OCI-LY1 (cell line): ENCODE measurements at regions not wholly inside any gene's neighbourhood (a gene's known extent, or its start where the extent isn't known, plus 50 kb on each side); places are given as distances from the start of the nearest gene placed in this dataset.

Experiments used
- H2AFZ ChIP-seq: fragments of 200-600 bp; sonication (generic), shearing (Covaris generic); 2 replicates; pipeline ENCODE4 v1.6.0; 2014; ENCODE audit warnings: antibody characterized with exemption, mild to moderate bottlenecking, low read length
- H3F3A ChIP-seq: fragments of 200-600 bp; sonication (generic), shearing (Covaris generic); 2 replicates; pipeline ENCODE4 v1.6.0; 2014; ENCODE audit warnings: mild to moderate bottlenecking, antibody characterized with exemption, low read length, moderate library complexity; ENCODE audit not compliant: insufficient read depth
- H3K27ac ChIP-seq: fragments of 200-600 bp; sonication (generic); 2 replicates; pipeline ENCODE4 v1.5.1; 2014; ENCODE audit warnings: low read length, mixed run types, mild to moderate bottlenecking, low read depth; ENCODE audit not compliant: poor library complexity, severe bottlenecking
- H3K27me3 ChIP-seq: fragments of 200-600 bp; sonication (generic); 2 replicates; pipeline ENCODE4 v1.6.0; 2014; ENCODE audit warnings: antibody characterized with exemption, mild to moderate bottlenecking, low read length, moderate library complexity; ENCODE audit not compliant: insufficient read depth
- H3K36me3 ChIP-seq: fragments of 200-600 bp; sonication (generic); 2 replicates; pipeline ENCODE4 v1.6.1; 2014; ENCODE audit warnings: mild to moderate bottlenecking, antibody characterized with exemption, low read length, moderate library complexity, mixed read lengths; ENCODE audit not compliant: insufficient read depth
- H3K4me1 ChIP-seq: fragments of 200-600 bp; sonication (generic); 2 replicates; pipeline ENCODE4 v1.5.1; 2014; ENCODE audit warnings: mild to moderate bottlenecking, low read length, moderate library complexity; ENCODE audit not compliant: insufficient read depth, severe bottlenecking
- H3K4me2 ChIP-seq: fragments of 200-600 bp; sonication (generic), shearing (Covaris generic); 2 replicates; pipeline ENCODE4 v1.6.1; 2014; ENCODE audit warnings: low read length
- H3K4me3 ChIP-seq: fragments of 200-600 bp; sonication (generic); 2 replicates; pipeline ENCODE4 v1.5.1; 2014; ENCODE audit warnings: low read length, low read depth, mild to moderate bottlenecking, mixed read lengths; ENCODE audit not compliant: poor library complexity, severe bottlenecking
- H3K79me2 ChIP-seq: fragments of 200-600 bp; shearing (Covaris generic); 2 replicates; pipeline ENCODE4 v1.6.1; 2016; ENCODE audit warnings: mixed run types, low read length, mixed read lengths; ENCODE audit not compliant: insufficient read depth
- H3K9ac ChIP-seq: fragments of 200-600 bp; sonication (generic), shearing (Covaris generic); 2 replicates; pipeline ENCODE4 v1.6.1; 2014; ENCODE audit warnings: mild to moderate bottlenecking, low read length, mixed read lengths
- H3K9me2 ChIP-seq: fragments of 200-600 bp; sonication (generic), shearing (Covaris generic); 2 replicates; pipeline ENCODE4 v1.6.1; 2014; ENCODE audit warnings: low read depth, mild to moderate bottlenecking, low read length, mixed read lengths
- H3K9me3 ChIP-seq: fragments of 200-600 bp; shearing (Covaris generic); 2 replicates; pipeline ENCODE4 v1.6.1; 2014; ENCODE audit warnings: low read length, mixed read lengths
- H4K20me1 ChIP-seq: fragments of 200-600 bp; sonication (generic), shearing (Covaris generic); 2 replicates; pipeline ENCODE4 v1.6.0; 2016; ENCODE audit warnings: mild to moderate bottlenecking, low read length; ENCODE audit not compliant: insufficient read depth
- CTCF ChIP-seq: fragments of 200-600 bp; sonication (generic), shearing (Covaris generic); IDR thresholded peaks from 2 replicates; pipeline ENCODE4 v1.5.1; 2017; ENCODE audit warnings: mild to moderate bottlenecking, antibody characterized with exemption, low read length, moderate library complexity, mixed read lengths
- EZH2 ChIP-seq: fragments of 200-600 bp; sonication (generic), shearing (Covaris generic); IDR thresholded peaks from 2 replicates; pipeline ENCODE4 v1.8.0; 2017; ENCODE audit warnings: borderline replicate concordance, mixed run types, mild to moderate bottlenecking, antibody characterized with exemption, low read length, moderate library complexity, mixed read lengths

- Histone ChIP-seq H3K4me3 (no peak overlapping the region), H3K79me2 (no peaks in the 10 kb centered on the region), H3K9me3 (no peaks in the 10 kb centered on the region), H2AFZ (no peak overlapping the region), H3K4me1 (no peaks in the 10 kb centered on the region), H3K36me3 (no peaks in the 10 kb centered on the region), H4K20me1 (no peaks in the 10 kb centered on the region), H3K27ac (no peak overlapping the region), H3K27me3 (peaks cover 4% of the 10 kb centered on the region; the same call in 1 of the 2 replicates), H3F3A (no peaks in the 10 kb centered on the region), H3K4me2 (no peak overlapping the region), H3K9ac (no peak overlapping the region), H3K9me2 (no peaks in the 10 kb centered on the region)
- TF ChIP-seq EZH2: no peak
- TF ChIP-seq CTCF: no peak
These were observed 272.0 kb downstream of the XXYLT1 start for GRCh38 chr3:194998948-194999347.

- Histone ChIP-seq H3K9ac (no peak overlapping the region), H3K27me3 (peaks cover 4% of the 10 kb centered on the region; the same call in 1 of the 2 replicates), H3K4me1 (no peaks in the 10 kb centered on the region), H3K36me3 (no peaks in the 10 kb centered on the region), H3K4me3 (no peak overlapping the region), H3K9me2 (no peaks in the 10 kb centered on the region), H3F3A (no peaks in the 10 kb centered on the region), H3K79me2 (no peaks in the 10 kb centered on the region), H3K4me2 (no peak overlapping the region), H3K9me3 (no peaks in the 10 kb centered on the region), H4K20me1 (no peaks in the 10 kb centered on the region), H3K27ac (no peak overlapping the region), H2AFZ (no peak overlapping the region)
- TF ChIP-seq EZH2 (no peak), CTCF (no peak)
These were observed 271.5 kb downstream of the XXYLT1 start for GRCh38 chr3:194999491-194999890.

GRCh38 chr3:195001261-195001660 lies 269.7 kb downstream of the XXYLT1 start:
- Histone ChIP-seq H4K20me1 (no peaks in the 10 kb centered on the region), H3K36me3 (no peaks in the 10 kb centered on the region), H3K27me3 (peaks cover 4% of the 10 kb centered on the region; the same call in 1 of the 2 replicates), H3K4me1 (no peaks in the 10 kb centered on the region), H3K9me2 (no peaks in the 10 kb centered on the region), H2AFZ (no peak overlapping the region), H3K79me2 (no peaks in the 10 kb centered on the region), H3F3A (no peaks in the 10 kb centered on the region), H3K4me3 (no peak overlapping the region), H3K4me2 (no peak overlapping the region), H3K9ac (no peak overlapping the region), H3K9me3 (no peaks in the 10 kb centered on the region), H3K27ac (no peak overlapping the region)
- no peak for TF ChIP-seq EZH2
- TF ChIP-seq CTCF: no peak
